Bronchial epithelial cell (primary cell): ENCODE measurements at regions not wholly inside any gene's neighbourhood (a gene's known extent, or its start where the extent isn't known, plus 50 kb on each side); places are given as distances from the start of the nearest gene placed in this dataset.

Source experiments
- DNase-seq: peaks from one replicate; pipeline ENCODE4 v3.0.0-alpha.2; 2010; ENCODE audit warnings: low read depth
- FAIRE-seq: peaks from 2 replicates; lab custom pipeline; 2011; peaks lifted over from hg19 to GRCh38; lab: Jason Lieb, UNC
- H3K27me3 ChIP-seq: 2 replicates; pipeline ENCODE4 v1.5.1; 2011; ENCODE audit warnings: low read length; ENCODE audit not compliant: control insufficient read depth, insufficient read depth
- H3K36me3 ChIP-seq: 2 replicates; pipeline ENCODE4 v1.5.1; 2011; ENCODE audit warnings: low read length; ENCODE audit not compliant: control insufficient read depth, insufficient read depth
- H3K4me3 ChIP-seq: 2 replicates; pipeline ENCODE4 v1.5.1; 2011; ENCODE audit warnings: mild to moderate bottlenecking, low read depth, low read length, control low read depth
- TF ChIP-seq, protein P1 (sequence below): IDR thresholded peaks from 2 replicates; pipeline ENCODE4 v1.5.1; 2011; ENCODE audit warnings: mild to moderate bottlenecking, moderate library complexity, low read length, control low read depth, inconsistent platforms; ENCODE audit not compliant: insufficient read depth, severe bottlenecking

DNA sequence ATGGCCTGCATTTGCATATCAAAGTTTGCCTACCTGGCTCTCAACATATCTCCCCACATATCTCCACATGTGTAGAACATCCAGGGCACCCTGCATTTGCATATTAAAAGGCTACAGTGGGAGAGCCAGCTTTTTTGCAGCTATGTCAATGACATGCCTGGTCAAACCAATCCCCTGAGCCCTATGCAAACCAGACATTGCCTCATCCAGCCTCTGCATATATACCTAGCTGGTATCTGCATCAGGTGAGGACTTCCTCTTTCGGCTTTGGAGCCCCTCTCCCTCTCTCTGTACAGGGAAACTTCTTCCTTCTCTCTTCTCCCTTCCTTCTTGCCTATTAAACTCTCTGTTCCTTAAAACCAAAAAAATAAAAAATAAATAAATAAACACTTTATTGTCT lies 142.7 kb upstream of the STEAP4 start:
- TF ChIP-seq, protein P1, sequence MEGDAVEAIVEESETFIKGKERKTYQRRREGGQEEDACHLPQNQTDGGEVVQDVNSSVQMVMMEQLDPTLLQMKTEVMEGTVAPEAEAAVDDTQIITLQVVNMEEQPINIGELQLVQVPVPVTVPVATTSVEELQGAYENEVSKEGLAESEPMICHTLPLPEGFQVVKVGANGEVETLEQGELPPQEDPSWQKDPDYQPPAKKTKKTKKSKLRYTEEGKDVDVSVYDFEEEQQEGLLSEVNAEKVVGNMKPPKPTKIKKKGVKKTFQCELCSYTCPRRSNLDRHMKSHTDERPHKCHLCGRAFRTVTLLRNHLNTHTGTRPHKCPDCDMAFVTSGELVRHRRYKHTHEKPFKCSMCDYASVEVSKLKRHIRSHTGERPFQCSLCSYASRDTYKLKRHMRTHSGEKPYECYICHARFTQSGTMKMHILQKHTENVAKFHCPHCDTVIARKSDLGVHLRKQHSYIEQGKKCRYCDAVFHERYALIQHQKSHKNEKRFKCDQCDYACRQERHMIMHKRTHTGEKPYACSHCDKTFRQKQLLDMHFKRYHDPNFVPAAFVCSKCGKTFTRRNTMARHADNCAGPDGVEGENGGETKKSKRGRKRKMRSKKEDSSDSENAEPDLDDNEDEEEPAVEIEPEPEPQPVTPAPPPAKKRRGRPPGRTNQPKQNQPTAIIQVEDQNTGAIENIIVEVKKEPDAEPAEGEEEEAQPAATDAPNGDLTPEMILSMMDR: no peak
- Histone ChIP-seq H3K27me3 (no peaks in the 10 kb centered on the region), H3K4me3 (no peak overlapping the region), H3K36me3 (no peaks in the 10 kb centered on the region)
- DNase-seq: no peak
- no peak for FAIRE-seq

DNA sequence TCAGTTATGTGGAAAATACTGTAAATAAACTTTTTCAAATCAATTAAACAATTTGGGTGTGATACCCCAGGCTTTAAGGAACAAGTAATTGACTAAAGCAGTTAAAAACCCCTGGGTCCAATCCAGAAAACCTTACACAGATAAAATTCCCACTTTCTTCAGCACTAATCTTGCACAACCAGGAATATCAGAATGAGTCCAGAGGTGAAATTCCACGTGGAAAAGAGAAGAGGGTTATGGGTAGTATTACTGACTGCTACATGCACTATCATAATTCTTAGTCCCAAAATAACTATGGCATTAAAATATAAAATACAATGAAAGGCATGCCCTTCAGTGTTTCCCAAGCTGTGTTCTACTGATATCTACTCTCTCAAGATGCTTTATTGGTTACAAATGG lies 135.7 kb upstream of the STEAP4 start:
- no peaks in the 10 kb centered on the region for H3K27me3 ChIP-seq
- FAIRE-seq (no peak), DNase-seq (no peak)
- TF ChIP-seq, protein P1: no peak
- no peaks in the 10 kb centered on the region for H3K36me3 ChIP-seq
- H3K4me3 ChIP-seq: no peak overlapping the region

DNA sequence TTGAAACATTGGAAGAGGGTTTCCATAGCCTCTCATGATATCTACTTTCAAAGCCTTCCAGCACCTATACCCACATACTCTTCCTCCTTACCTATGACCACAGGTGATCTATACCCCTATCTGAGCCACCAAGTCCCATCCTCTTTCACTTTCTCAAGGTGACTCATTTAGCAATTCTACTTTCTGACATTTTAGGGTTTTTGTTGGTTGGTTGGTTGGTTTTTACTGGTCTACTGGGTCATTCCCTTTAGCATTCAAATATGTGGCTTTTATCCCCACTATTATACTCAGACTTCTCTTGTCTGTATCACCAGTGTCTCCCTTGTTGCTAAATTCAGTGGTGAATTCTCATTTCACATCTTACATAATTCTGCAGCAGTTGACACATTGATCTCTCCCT lies 130.4 kb upstream of the STEAP4 start:
- TF ChIP-seq, protein P1: no peak
- no peak overlapping the region for H3K4me3 ChIP-seq
- FAIRE-seq (no peak), DNase-seq (no peak)
- H3K27me3 ChIP-seq: no peaks in the 10 kb centered on the region
- H3K36me3 ChIP-seq: no peaks in the 10 kb centered on the region

DNA sequence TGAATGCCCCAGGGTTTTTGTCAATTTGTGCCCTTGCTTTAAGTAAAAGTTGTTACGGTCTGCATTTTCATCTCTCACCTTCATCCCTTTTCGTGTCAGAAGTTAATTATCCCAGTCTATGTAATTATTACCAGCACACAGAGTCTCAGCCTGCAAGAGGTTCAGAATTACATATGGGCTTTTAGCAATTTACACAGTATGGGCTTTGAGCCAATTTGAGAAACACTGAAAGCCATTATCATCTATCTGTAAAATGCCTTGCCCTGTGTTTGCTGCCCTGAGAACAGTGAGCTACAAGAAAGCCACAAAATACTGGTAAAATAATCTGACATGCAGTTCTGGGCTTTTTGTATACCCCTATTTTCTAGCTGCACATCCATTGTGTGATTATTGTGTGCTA lies 125.6 kb upstream of the STEAP4 start:
- DNase-seq (no peak), FAIRE-seq (no peak)
- Histone ChIP-seq H3K4me3 (no peak overlapping the region), H3K36me3 (no peaks in the 10 kb centered on the region), H3K27me3 (no peaks in the 10 kb centered on the region)
- TF ChIP-seq, protein P1: no peak

DNA sequence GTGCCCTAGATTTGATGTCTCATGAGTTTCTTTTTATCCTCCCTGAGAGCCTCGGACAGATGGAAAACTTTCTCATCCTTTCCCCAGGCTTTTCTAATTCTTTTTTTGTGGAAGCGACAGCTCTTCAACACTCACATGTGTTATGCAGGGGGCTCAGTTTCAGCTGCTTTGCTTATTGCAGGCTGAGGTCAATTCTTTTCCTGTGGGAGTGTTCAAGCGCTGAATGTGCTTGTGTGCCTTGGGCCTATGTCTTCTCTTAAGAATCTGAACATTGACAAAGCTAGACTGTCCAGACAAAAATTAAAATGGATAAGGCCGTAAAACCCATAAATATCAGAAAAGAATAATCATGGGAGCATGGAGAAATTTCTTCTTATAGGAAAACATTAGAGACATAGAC lies 125.2 kb upstream of the STEAP4 start:
- Histone ChIP-seq H3K4me3 (no peak overlapping the region), H3K27me3 (no peaks in the 10 kb centered on the region), H3K36me3 (no peaks in the 10 kb centered on the region)
- FAIRE-seq (no peak), DNase-seq (no peak)
- TF ChIP-seq, protein P1: no peak

DNA sequence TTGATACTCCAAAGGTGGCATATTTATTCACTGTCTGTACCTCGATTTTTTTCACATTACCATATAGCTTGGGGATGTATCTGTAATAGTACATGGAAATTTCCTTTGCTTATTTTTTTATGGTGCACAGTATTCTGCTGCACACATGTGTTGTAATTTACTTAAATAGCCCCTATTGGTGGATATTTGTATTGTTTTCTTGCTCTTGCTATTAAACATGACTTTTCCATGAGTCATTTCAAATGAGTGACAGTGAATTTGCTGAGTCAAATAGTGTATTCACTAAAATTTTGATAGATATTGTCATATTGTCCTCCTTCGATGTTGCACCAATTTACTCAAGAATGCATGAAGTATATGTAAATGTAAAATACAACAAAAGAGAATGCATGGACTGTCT lies 122.7 kb upstream of the STEAP4 start:
- H3K4me3 ChIP-seq: no peak overlapping the region
- DNase-seq (peak; percentile 62), FAIRE-seq (no peak)
- TF ChIP-seq, protein P1: no peak
- H3K27me3 ChIP-seq: no peaks in the 10 kb centered on the region
- H3K36me3 ChIP-seq: no peaks in the 10 kb centered on the region
